ENCODE measurements at regions not wholly inside any gene's neighbourhood (a gene's known extent, or its start where the extent isn't known, plus 50 kb on each side); places are given as distances from the start of the nearest gene placed in this dataset.

GRCh38 chr5:158178535-158178934, 319.6 kb upstream of the CLINT1 start:
- H2AFZ ChIP-seq (ENCODE audit: control insufficient read depth, low read length): no peak overlapping the region
- no peak overlapping the region for H3K4me3 ChIP-seq (ENCODE audit: control insufficient read depth in 2 of 3, extremely low read depth in 1 of 3, insufficient read depth in 2 of 3, low read depth in 1 of 3, low read length in 3 of 3)
- H3K9me3 ChIP-seq (ENCODE audit: control insufficient read depth, low read depth, low read length): no peaks in the 10 kb centered on the region
- dilution Hi-C loops (cut with MboI; ENCODE audit: extremely low pct_ligation_motif_present, low sequenced_read_pairs): loop anchor here (25.0 kb wide), 1 partner anchor 934 kb away; no protein-coding TSS in a partner anchor
- no peaks in the 10 kb centered on the region for H3K79me2 ChIP-seq (ENCODE audit: control insufficient read depth, insufficient read depth, low read length)
- TF ChIP-seq EZH2 (IDR thresholded peaks at IDR 0.05; ENCODE audit: low read length): no peak
- no peak for TF ChIP-seq CTCF (optimal IDR thresholded peaks at IDR 0.05 in 1 of 3, IDR thresholded peaks at IDR 0.05 in 1 of 3, conservative IDR thresholded peaks at IDR 0.05 in 1 of 3; ENCODE audit: extremely low read depth in 1 of 3, insufficient read depth in 2 of 3, low read length in 3 of 3)
- no peak overlapping the region for H3K4me2 ChIP-seq (ENCODE audit: control insufficient read depth, extremely low read depth, insufficient read depth, low read depth, low read length)
- H3K9ac ChIP-seq (ENCODE audit: control insufficient read depth, extremely low read depth, insufficient read depth, low read length): no peak overlapping the region
- DNase-seq (ENCODE audit: low read depth, low spot score) (no peak), FAIRE-seq (no peak)
- H3K9me1 ChIP-seq (ENCODE audit: control insufficient read depth, extremely low read depth, insufficient read depth, low read length): no peaks in the 10 kb centered on the region
- H4K20me1 ChIP-seq (ENCODE audit: control insufficient read depth, extremely low read depth, insufficient read depth, low read length): no peaks in the 10 kb centered on the region
- no peaks in the 10 kb centered on the region for H3K4me1 ChIP-seq (ENCODE audit: control insufficient read depth, extremely low read depth, insufficient read depth, low read length)
- no peaks in the 10 kb centered on the region for H3K36me3 ChIP-seq (ENCODE audit: control insufficient read depth in 2 of 2, extremely low read depth in 1 of 2, insufficient read depth in 2 of 2, low read length in 2 of 2)
- no peak overlapping the region for H3K27ac ChIP-seq (ENCODE audit: control insufficient read depth, insufficient read depth, low read length)
- H3K27me3 ChIP-seq (ENCODE audit: control insufficient read depth, extremely low read depth, insufficient read depth, low read length): no peaks in the 10 kb centered on the region

DNA sequence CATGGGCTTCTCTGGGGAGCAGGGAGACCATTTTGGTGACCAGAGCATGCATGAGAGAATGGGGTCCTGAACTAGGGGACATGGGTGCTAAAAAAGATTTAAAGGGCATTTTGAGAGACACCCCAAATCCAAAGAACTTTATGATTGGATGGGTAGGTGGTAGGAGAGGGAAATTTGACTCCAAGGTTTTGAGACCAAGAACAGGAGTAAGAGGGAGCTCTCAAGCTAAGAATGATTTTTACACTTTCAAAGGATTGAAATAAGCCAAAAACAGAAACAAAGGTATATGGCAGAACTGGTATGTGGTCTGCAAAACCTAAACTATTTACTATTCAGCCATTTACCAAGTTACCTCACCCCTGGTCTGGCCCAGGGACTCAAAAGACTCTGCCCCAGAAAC, 318.2 kb upstream of the CLINT1 start:
- no peak overlapping the region for H2AFZ ChIP-seq (ENCODE audit: control insufficient read depth, low read length)
- H3K79me2 ChIP-seq (ENCODE audit: control insufficient read depth, insufficient read depth, low read length): no peaks in the 10 kb centered on the region
- H3K4me2 ChIP-seq (ENCODE audit: control insufficient read depth, extremely low read depth, insufficient read depth, low read depth, low read length): no peak overlapping the region
- no peak overlapping the region for H3K27ac ChIP-seq (ENCODE audit: control insufficient read depth, insufficient read depth, low read length)
- TF ChIP-seq EZH2 (IDR thresholded peaks at IDR 0.05; ENCODE audit: low read length) (no peak), CTCF (optimal IDR thresholded peaks at IDR 0.05 in 1 of 3, IDR thresholded peaks at IDR 0.05 in 1 of 3, conservative IDR thresholded peaks at IDR 0.05 in 1 of 3; ENCODE audit: extremely low read depth in 1 of 3, insufficient read depth in 2 of 3, low read length in 3 of 3) (no peak)
- H3K27me3 ChIP-seq (ENCODE audit: control insufficient read depth, extremely low read depth, insufficient read depth, low read length): no peaks in the 10 kb centered on the region
- dilution Hi-C loops (cut with MboI; ENCODE audit: extremely low pct_ligation_motif_present, low sequenced_read_pairs): loop anchor here (25.0 kb wide), 1 partner anchor 935 kb away; no protein-coding TSS in a partner anchor
- H3K4me1 ChIP-seq (ENCODE audit: control insufficient read depth, extremely low read depth, insufficient read depth, low read length): no peaks in the 10 kb centered on the region
- no peaks in the 10 kb centered on the region for H4K20me1 ChIP-seq (ENCODE audit: control insufficient read depth, extremely low read depth, insufficient read depth, low read length)
- no peaks in the 10 kb centered on the region for H3K36me3 ChIP-seq (ENCODE audit: control insufficient read depth in 2 of 2, extremely low read depth in 1 of 2, insufficient read depth in 2 of 2, low read length in 2 of 2)
- H3K9ac ChIP-seq (ENCODE audit: control insufficient read depth, extremely low read depth, insufficient read depth, low read length): no peak overlapping the region
- no peaks in the 10 kb centered on the region for H3K9me1 ChIP-seq (ENCODE audit: control insufficient read depth, extremely low read depth, insufficient read depth, low read length)
- DNase-seq (ENCODE audit: low read depth, low spot score) (no peak), FAIRE-seq (no peak)
- no peaks in the 10 kb centered on the region for H3K9me3 ChIP-seq (ENCODE audit: control insufficient read depth, low read depth, low read length)
- H3K4me3 ChIP-seq (ENCODE audit: control insufficient read depth in 2 of 3, extremely low read depth in 1 of 3, insufficient read depth in 2 of 3, low read depth in 1 of 3, low read length in 3 of 3): no peak overlapping the region

Data from keratinocyte (primary cell).